ENCODE measurements at regions not wholly inside any gene's neighbourhood (a gene's known extent, or its start where the extent isn't known, plus 50 kb on each side); places are given as distances from the start of the nearest gene placed in this dataset.

DNA sequence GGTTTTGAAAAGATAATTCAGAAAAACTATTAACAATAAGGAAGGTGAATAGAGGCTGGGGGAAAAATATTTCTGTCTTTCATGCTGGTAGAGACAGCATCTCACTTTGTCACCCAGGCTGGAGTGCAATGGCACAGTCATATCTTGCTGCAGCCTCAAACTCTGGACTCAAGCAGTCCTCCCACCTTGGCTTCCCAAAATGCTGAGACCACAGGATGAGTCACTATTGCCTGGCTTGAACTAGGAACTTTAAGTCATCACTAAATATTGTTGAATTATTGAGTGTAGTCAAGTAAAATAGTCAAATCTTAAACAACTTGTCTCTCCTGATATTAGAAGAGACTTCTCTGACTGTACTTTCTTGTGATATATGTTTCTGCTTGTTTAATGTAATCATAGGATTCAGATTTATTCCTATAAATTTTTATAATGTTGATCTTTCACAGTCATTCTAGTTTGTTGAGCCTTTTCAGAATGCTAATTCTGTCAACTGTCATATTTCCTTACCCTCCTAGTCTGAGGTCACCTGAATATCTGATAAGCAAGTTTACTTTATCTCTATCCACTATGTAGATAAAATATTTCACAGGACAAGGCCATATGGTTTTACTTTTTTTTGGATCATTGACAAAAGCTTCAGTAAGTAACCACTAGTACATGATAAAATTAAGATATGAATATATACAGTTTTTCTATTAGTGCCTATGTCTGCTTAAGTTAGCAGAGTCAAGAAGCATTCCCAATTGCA is 1696.5 kb downstream of the MAT2B start:
- peaks cover 0 to 12% (median 0%) of the 10 kb centered on the region in 8 donors for H3K9me3 ChIP-seq
- no peaks in the 10 kb centered on the region for H3K4me1 ChIP-seq
- intact Hi-C loops (cut with DNase I; ENCODE audit: low total_unique reads) = no loop called here
- no peak overlapping the region for H3K27ac ChIP-seq
- no peak for DNase-seq
- no peaks in the 10 kb centered on the region for H3K27me3 ChIP-seq (replicated peaks in 1 of 7)
- TF ChIP-seq POLR2A (IDR thresholded peaks at IDR 0.05) (no peak), POLR2AphosphoS5 (IDR thresholded peaks at IDR 0.05) (no peak)
- TF ChIP-seq, protein P1, sequence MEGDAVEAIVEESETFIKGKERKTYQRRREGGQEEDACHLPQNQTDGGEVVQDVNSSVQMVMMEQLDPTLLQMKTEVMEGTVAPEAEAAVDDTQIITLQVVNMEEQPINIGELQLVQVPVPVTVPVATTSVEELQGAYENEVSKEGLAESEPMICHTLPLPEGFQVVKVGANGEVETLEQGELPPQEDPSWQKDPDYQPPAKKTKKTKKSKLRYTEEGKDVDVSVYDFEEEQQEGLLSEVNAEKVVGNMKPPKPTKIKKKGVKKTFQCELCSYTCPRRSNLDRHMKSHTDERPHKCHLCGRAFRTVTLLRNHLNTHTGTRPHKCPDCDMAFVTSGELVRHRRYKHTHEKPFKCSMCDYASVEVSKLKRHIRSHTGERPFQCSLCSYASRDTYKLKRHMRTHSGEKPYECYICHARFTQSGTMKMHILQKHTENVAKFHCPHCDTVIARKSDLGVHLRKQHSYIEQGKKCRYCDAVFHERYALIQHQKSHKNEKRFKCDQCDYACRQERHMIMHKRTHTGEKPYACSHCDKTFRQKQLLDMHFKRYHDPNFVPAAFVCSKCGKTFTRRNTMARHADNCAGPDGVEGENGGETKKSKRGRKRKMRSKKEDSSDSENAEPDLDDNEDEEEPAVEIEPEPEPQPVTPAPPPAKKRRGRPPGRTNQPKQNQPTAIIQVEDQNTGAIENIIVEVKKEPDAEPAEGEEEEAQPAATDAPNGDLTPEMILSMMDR (IDR thresholded peaks at IDR 0.05 in 8 of 11, conservative IDR thresholded peaks at IDR 0.05 in 3 of 11) = no peak
- no peak overlapping the region for H3K4me3 ChIP-seq
- H3K36me3 ChIP-seq = no peaks in the 10 kb centered on the region

DNA sequence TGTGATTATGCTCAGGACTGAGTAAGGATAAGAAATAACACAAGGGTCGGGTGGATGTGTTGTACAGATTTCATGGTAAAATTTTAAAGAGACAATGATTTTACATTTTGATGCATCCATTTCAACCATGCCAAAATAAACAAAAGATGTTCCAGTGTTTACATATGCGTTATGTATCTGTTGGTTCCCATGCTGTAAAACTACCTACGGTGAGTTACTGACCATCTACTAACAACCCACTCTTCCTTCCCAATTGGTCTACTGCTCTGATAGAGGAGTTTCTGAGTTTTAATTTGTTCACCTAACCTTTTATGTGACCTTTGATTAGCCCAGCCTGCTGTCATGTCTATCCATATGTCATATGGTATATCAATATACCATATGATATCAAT is 1697.1 kb downstream of the MAT2B start:
- DNase-seq = no peak
- TF ChIP-seq POLR2AphosphoS5 (IDR thresholded peaks at IDR 0.05) = no peak
- TF ChIP-seq, protein P1 (IDR thresholded peaks at IDR 0.05 in 8 of 11, conservative IDR thresholded peaks at IDR 0.05 in 3 of 11) = no peak
- TF ChIP-seq POLR2A (IDR thresholded peaks at IDR 0.05) = no peak
- Histone ChIP-seq H3K4me1 (no peaks in the 10 kb centered on the region), H3K36me3 (no peaks in the 10 kb centered on the region), H3K9me3 (peaks cover 0 to 6% (median 0%) of the 10 kb centered on the region in 8 donors), H3K4me3 (no peak overlapping the region), H3K27ac (no peak overlapping the region), H3K27me3 (replicated peaks in 1 of 7) (no peaks in the 10 kb centered on the region)
- intact Hi-C loops (cut with DNase I; ENCODE audit: low total_unique reads) = no loop called here
- WGBS, 5 donors = 86 to 94% (median 92%) methylated on average over 3 of the region's 3 CpGs

DNA sequence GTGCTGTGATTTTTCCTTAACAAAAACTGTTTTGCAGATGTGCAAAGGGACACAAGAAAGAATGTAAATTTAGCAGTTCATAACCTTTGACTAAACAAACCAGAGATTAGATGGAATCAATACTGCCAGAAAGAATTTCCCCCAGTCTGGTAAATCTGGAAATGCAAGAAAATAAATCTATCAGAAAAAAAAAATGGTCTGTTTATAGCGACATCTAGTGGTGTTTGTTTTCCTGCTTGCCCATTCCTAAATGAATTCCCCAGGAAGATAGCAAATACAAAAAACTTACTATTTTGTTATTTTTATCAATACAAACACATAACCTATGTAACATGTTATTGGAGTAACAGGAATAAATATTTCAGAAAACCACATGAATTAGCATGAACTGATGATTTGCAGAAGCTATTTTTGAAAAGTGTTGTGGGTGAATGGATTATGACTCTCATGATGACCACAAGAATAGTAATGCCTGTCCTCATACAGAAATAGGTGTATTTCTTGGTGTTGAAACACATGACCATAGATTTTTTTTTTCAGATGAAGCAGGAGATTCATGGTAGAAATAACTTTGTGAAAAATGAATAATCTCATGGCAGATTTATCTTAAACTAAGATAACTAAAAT is 1703.8 kb downstream of the MAT2B start:
- Histone ChIP-seq H3K4me3 (no peak overlapping the region), H3K4me1 (no peaks in the 10 kb centered on the region), H3K9me3 (no peaks in the 10 kb centered on the region), H3K27me3 (replicated peaks in 1 of 7) (no peaks in the 10 kb centered on the region), H3K27ac (no peak overlapping the region), H3K36me3 (no peaks in the 10 kb centered on the region)
- intact Hi-C loops (cut with DNase I; ENCODE audit: low total_unique reads) = no loop called here
- no peak for DNase-seq
- TF ChIP-seq POLR2A (IDR thresholded peaks at IDR 0.05) (no peak), POLR2AphosphoS5 (IDR thresholded peaks at IDR 0.05) (no peak)
- TF ChIP-seq, protein P1 (IDR thresholded peaks at IDR 0.05 in 8 of 11, conservative IDR thresholded peaks at IDR 0.05 in 3 of 11) = peak in 10 of 11 experiments; percentile 19 to 70 (median 57)
- 0 to 2% (median 0%) methylated on average over 1 of the region's 1 CpG for WGBS, 5 donors

DNA sequence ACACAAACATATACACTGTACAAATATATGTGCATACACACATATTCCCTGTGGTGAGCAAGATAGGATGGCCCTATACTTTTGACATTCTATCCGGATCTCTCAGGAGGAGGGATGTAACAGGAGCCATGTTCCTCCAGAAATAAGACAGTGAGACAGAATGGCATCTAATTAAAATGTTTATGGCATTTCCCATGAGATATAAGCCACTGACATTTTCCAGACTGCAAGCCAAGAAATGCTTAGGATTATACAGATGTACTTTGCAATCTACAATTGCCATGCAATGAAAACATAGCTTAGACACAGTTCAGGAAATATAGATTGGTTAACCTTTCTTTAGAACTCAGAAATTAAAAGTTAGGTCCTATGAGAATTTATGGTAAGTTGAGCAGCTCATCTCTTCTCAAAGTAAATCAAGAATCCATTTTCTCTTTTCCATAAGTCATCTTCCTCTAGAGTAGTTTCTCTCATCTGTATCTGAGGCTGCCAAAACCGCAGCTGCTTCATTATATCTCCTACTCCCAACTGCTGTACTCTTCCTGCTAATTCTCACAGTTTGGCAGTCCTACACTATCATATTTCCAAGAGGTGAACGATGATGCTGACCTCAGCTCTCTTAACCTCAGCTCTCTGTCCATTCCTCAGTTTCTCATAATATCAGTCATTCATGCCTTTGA is 1719.1 kb downstream of the MAT2B start:
- Histone ChIP-seq H3K27ac (no peak overlapping the region), H3K4me1 (no peaks in the 10 kb centered on the region), H3K9me3 (peaks cover 0 to 3% (median 0%) of the 10 kb centered on the region in 8 donors), H3K27me3 (replicated peaks in 1 of 7) (no peaks in the 10 kb centered on the region), H3K4me3 (no peak overlapping the region), H3K36me3 (no peaks in the 10 kb centered on the region)
- DNase-seq = no peak
- 62 to 74% (median 66%) methylated on average over 3 of the region's 3 CpGs for WGBS, 5 donors
- intact Hi-C loops (cut with DNase I; ENCODE audit: low total_unique reads) = no loop called here
- TF ChIP-seq POLR2A (IDR thresholded peaks at IDR 0.05) (no peak), POLR2AphosphoS5 (IDR thresholded peaks at IDR 0.05) (no peak)
- TF ChIP-seq, protein P1 (IDR thresholded peaks at IDR 0.05 in 8 of 11, conservative IDR thresholded peaks at IDR 0.05 in 3 of 11) = no peak
